ENCODE measurements at regions not wholly inside any gene's neighbourhood (a gene's known extent, or its start where the extent isn't known, plus 50 kb on each side); places are given as distances from the start of the nearest gene placed in this dataset.

- Histone ChIP-seq H3K4me1 (replicated peaks in 1 of 4; ENCODE audit: control insufficient read depth in 3 of 4, insufficient read depth in 4 of 4, low read length in 3 of 4) (no peaks in the 10 kb centered on the region), H2AFZ (ENCODE audit: low read length) (no peak overlapping the region), H4K91ac (replicated peaks; ENCODE audit: insufficient read length, low read length) (no peak overlapping the region), H2BK12ac (ENCODE audit: low read depth, low read length) (no peak overlapping the region), H3K23me2 (ENCODE audit: low read depth, low read length) (no peaks in the 10 kb centered on the region; the same call in 1 of the 2 replicates), H3K4me2 (ENCODE audit: insufficient read depth in 1 of 2, low read depth in 2 of 2, low read length in 2 of 2) (no peak overlapping the region), H3K79me2 (ENCODE audit: control insufficient read depth in 1 of 2, insufficient read depth in 2 of 2, low read length in 2 of 2) (no peaks in the 10 kb centered on the region), H2BK15ac (ENCODE audit: low read length) (no peak overlapping the region), H3K79me1 (ENCODE audit: low read depth, low read length) (no peaks in the 10 kb centered on the region), H2BK5ac (ENCODE audit: low read depth, low read length) (no peak overlapping the region), H3K56ac (replicated peaks; ENCODE audit: insufficient read length, low read depth, low read length) (no peak overlapping the region), H3K27me3 (replicated peaks in 1 of 4; ENCODE audit: control insufficient read depth in 3 of 4, extremely low read depth in 1 of 4, insufficient read depth in 3 of 4, low read length in 3 of 4) (no peaks in the 10 kb centered on the region), H4K5ac (ENCODE audit: insufficient read length, low read depth, low read length) (no peak overlapping the region), H3K4ac (replicated peaks; ENCODE audit: insufficient read length, low read depth, low read length) (no peak overlapping the region), H3K9me3 (ENCODE audit: insufficient read depth in 2 of 2, low read depth in 1 of 2, low read length in 1 of 2) (no peaks in the 10 kb centered on the region), H4K8ac (ENCODE audit: extremely low read depth, insufficient read depth, low read length) (no peak overlapping the region), H3K23ac (ENCODE audit: insufficient read length) (no peak overlapping the region), H3K18ac (ENCODE audit: extremely low read depth, low read length) (no peak overlapping the region), H3K9ac (replicated peaks in 1 of 4; ENCODE audit: extremely low read depth in 1 of 4, low read depth in 3 of 4, low read length in 3 of 4) (no peak overlapping the region), H3K36me3 (ENCODE audit: control insufficient read depth in 2 of 4, insufficient read depth in 4 of 4, low read length in 3 of 4) (no peaks in the 10 kb centered on the region), H3K14ac (ENCODE audit: insufficient read length) (no peak overlapping the region), H3K4me3 (ENCODE audit: extremely low read depth in 1 of 4, insufficient read depth in 2 of 4, low read depth in 3 of 4, low read length in 4 of 4) (no peak overlapping the region), H2BK120ac (replicated peaks; ENCODE audit: low read depth, low read length) (no peak overlapping the region), H4K20me1 (replicated peaks in 1 of 2; ENCODE audit: control insufficient read depth in 1 of 2, insufficient read depth in 2 of 2, low read length in 2 of 2) (no peaks in the 10 kb centered on the region), H2BK20ac (ENCODE audit: low read length) (no peak overlapping the region), H3K27ac (ENCODE audit: low read depth, low read length) (no peak overlapping the region), H2AK5ac (ENCODE audit: low read depth, low read length) (no peak overlapping the region)
- WGBS, 2 experiments (ENCODE audit: extremely low coverage in 1 of 2, insufficient coverage in 1 of 2, insufficient read length in 1 of 2, insufficient replicate concordance in 2 of 2, low coverage in 1 of 2, low lambda C conversion rate in 2 of 2, missing lambda C conversion rate in 1 of 2): 65% methylated on average over 1 of the region's 1 CpG; no CpG with 5 or more reads in 1 of the 2 experiments
- FAIRE-seq (no peak), DNase-seq (ENCODE audit: low read depth in 1 of 2, low spot score in 2 of 2) (no peak)
- CTCF ChIA-PET (ENCODE audit: partially characterized antibody): no interaction called here
- POLR2A ChIA-PET (ENCODE audit: partially characterized antibody): no interaction called here
- TF ChIP-seq SUZ12 (IDR thresholded peaks at IDR 0.05; ENCODE audit: low read length) (no peak), KDM1A (IDR thresholded peaks at IDR 0.05; ENCODE audit: borderline replicate concordance, low read length) (no peak), ATF2 (IDR thresholded peaks at IDR 0.05; ENCODE audit: low read length) (no peak), MAFK (IDR thresholded peaks at IDR 0.05; ENCODE audit: low read depth, low read length) (no peak), SIX5 (IDR thresholded peaks at IDR 0.05; ENCODE audit: low read depth, low read length) (no peak)
These were observed 75.6 kb upstream of the MAPRE2 start for GRCh38 chr18:34965566-34965965.

Measured in H1 (cell line).